Trophoblast cell (in vitro differentiated cells and primary cell): ENCODE measurements at regions not wholly inside any gene's neighbourhood (a gene's known extent, or its start where the extent isn't known, plus 50 kb on each side); places are given as distances from the start of the nearest gene placed in this dataset.
"Not testable (repeated sequence)": the region's sequence is repeated elsewhere in the genome, so short reads cannot be mapped to it uniquely, and the experiment has no call there.

Experiments used
- DNase-seq, 2 donors: peaks; one replicate each; pipeline ENCODE4 v3.0.0-alpha.2; 2016
- H2AFZ ChIP-seq: 2 replicates; pipeline ENCODE4 v1.6.1; 2013; ENCODE audit warnings: low read length, moderate library complexity, mild to moderate bottlenecking; ENCODE audit not compliant: insufficient read depth, poor library complexity
- H2AK5ac ChIP-seq: 2 replicates; pipeline ENCODE4 v1.6.1; 2013; ENCODE audit warnings: mild to moderate bottlenecking, low read length
- H2BK120ac ChIP-seq: 2 replicates; pipeline ENCODE4 v1.6.1; 2013; ENCODE audit warnings: low read length, mild to moderate bottlenecking, moderate library complexity; ENCODE audit not compliant: insufficient read depth, poor library complexity
- H2BK12ac ChIP-seq: 2 replicates; pipeline ENCODE4 v1.6.1; 2013; ENCODE audit warnings: mild to moderate bottlenecking, low read length, moderate library complexity
- H2BK5ac ChIP-seq: 2 replicates; pipeline ENCODE4 v1.6.1; 2013; ENCODE audit warnings: low read length, low read depth, moderate library complexity, mild to moderate bottlenecking; ENCODE audit not compliant: poor library complexity
- H3K14ac ChIP-seq: 2 replicates; pipeline ENCODE4 v1.6.1; 2013; ENCODE audit warnings: mild to moderate bottlenecking, low read length
- H3K18ac ChIP-seq: 2 replicates; pipeline ENCODE4 v1.6.1; 2013; ENCODE audit warnings: mild to moderate bottlenecking, low read length
- H3K23ac ChIP-seq: 2 replicates; pipeline ENCODE4 v1.6.1; 2013; ENCODE audit warnings: low read length
- H3K27ac ChIP-seq: 2 replicates; pipeline ENCODE4 v1.5.1; 2013; ENCODE audit warnings: low read depth, mild to moderate bottlenecking, inconsistent platforms, low read length, moderate library complexity
- H3K27me3 ChIP-seq: 2 replicates; pipeline ENCODE4 v1.6.1; 2013; ENCODE audit warnings: inconsistent platforms, mild to moderate bottlenecking, low read length, moderate library complexity; ENCODE audit not compliant: insufficient read depth
- H3K36me3 ChIP-seq, 2 experiments: 1 replicate in 1 of 2; 2 replicates in 1 of 2; pipeline ENCODE4 v1.6.1; 2013; ENCODE audit warnings: low read length in 2 of 2, mild to moderate bottlenecking in 2 of 2, moderate library complexity in 1 of 2; ENCODE audit not compliant: insufficient read depth in 2 of 2, control insufficient read depth in 1 of 2
- H3K4ac ChIP-seq: 2 replicates; pipeline ENCODE4 v1.6.1; 2013; ENCODE audit warnings: low read depth, mild to moderate bottlenecking, low read length, moderate library complexity
- H3K4me1 ChIP-seq, 2 experiments: 1 replicate in 1 of 2; 2 replicates in 1 of 2; pipeline ENCODE4 v1.6.1; 2013; ENCODE audit warnings: low read length in 2 of 2, mild to moderate bottlenecking in 2 of 2, moderate library complexity in 1 of 2; ENCODE audit not compliant: insufficient read depth in 2 of 2, control insufficient read depth in 1 of 2
- H3K4me2 ChIP-seq: 2 replicates; pipeline ENCODE4 v1.6.1; 2013; ENCODE audit warnings: inconsistent platforms, mild to moderate bottlenecking, low read length, moderate library complexity
- H3K4me3 ChIP-seq: 2 replicates; pipeline ENCODE4 v1.5.1; 2013; ENCODE audit warnings: mild to moderate bottlenecking, low read depth, low read length, inconsistent platforms
- H3K79me1 ChIP-seq: one replicate; pipeline ENCODE4 v1.6.1; 2013; ENCODE audit warnings: low read length
- H3K79me2 ChIP-seq: 2 replicates; pipeline ENCODE4 v1.6.1; 2013; ENCODE audit warnings: low read length, mild to moderate bottlenecking; ENCODE audit not compliant: control insufficient read depth, insufficient read depth, poor library complexity
- H3K9ac ChIP-seq: 2 replicates; pipeline ENCODE4 v1.6.1; 2013; ENCODE audit warnings: mild to moderate bottlenecking, low read length
- H3K9me3 ChIP-seq: 2 replicates; pipeline ENCODE4 v1.6.1; 2013; ENCODE audit warnings: low read depth, mild to moderate bottlenecking, control low read depth, inconsistent platforms, low read length; ENCODE audit not compliant: insufficient read depth
- H4K12ac ChIP-seq: 2 replicates; pipeline ENCODE4 v1.6.1; 2013; ENCODE audit warnings: low read depth, mild to moderate bottlenecking, low read length, moderate library complexity
- H4K8ac ChIP-seq: 2 replicates; pipeline ENCODE4 v1.6.1; 2013; ENCODE audit warnings: low read depth, mild to moderate bottlenecking, low read length, moderate library complexity
- H4K91ac ChIP-seq: one replicate; pipeline ENCODE4 v1.6.1; 2013; ENCODE audit warnings: low read depth, mild to moderate bottlenecking, low read length, moderate library complexity
- whole genome bisulfite sequencing: extraction: QIAGEN DNeasy Blood & Tissue Kit; methylation state at CpG from one replicate; pipeline ENCODE4 v1.1.7; 2013; ENCODE audit warnings: missing lambda C conversion rate; ENCODE audit not compliant: insufficient read length, insufficient coverage; ENCODE audit errors: extremely low coverage; 5-methylcytosine and 5-hydroxymethylcytosine counted together

- H3K18ac ChIP-seq = no peak overlapping the region
- H3K4me1 ChIP-seq = no peaks in the 10 kb centered on the region
- no peaks in the 10 kb centered on the region for H3K36me3 ChIP-seq
- no peaks in the 10 kb centered on the region for H3K79me1 ChIP-seq
- H3K14ac ChIP-seq = no peak overlapping the region
- H4K8ac ChIP-seq = no peak overlapping the region
- H2BK120ac ChIP-seq = no peak overlapping the region
- H4K12ac ChIP-seq = no peak overlapping the region
- no peak overlapping the region for H3K4ac ChIP-seq
- no peaks in the 10 kb centered on the region for H3K79me2 ChIP-seq
- no peak overlapping the region for H4K91ac ChIP-seq
- no peak overlapping the region for H3K27ac ChIP-seq
- WGBS = no CpG with 5 or more reads among the region's 2 CpGs
- no peak overlapping the region for H3K4me2 ChIP-seq
- no peak for DNase-seq
- H2AFZ ChIP-seq = no peak overlapping the region
- no peak overlapping the region for H2BK5ac ChIP-seq
- peaks cover 5% of the 10 kb centered on the region for H3K9me3 ChIP-seq
- no peak overlapping the region for H2BK12ac ChIP-seq
- H2AK5ac ChIP-seq = no peak overlapping the region
- no peak overlapping the region for H3K4me3 ChIP-seq
- H3K27me3 ChIP-seq = no peaks in the 10 kb centered on the region
- no peak overlapping the region for H3K23ac ChIP-seq
- H3K9ac ChIP-seq = no peak overlapping the region
Observed at GRCh38 chr7:42560866-42561265, 323.9 kb upstream of the GLI3 start.

GRCh38 chr7:42554932-42555331, 317.9 kb upstream of the GLI3 start:
- not testable (repeated sequence) for H2AK5ac ChIP-seq, H2BK120ac ChIP-seq, DNase-seq, H3K27ac ChIP-seq, H2BK12ac ChIP-seq, H3K23ac ChIP-seq, H3K9ac ChIP-seq, H3K9me3 ChIP-seq, H3K4me2 ChIP-seq, H3K79me2 ChIP-seq, H3K27me3 ChIP-seq, H2AFZ ChIP-seq, H3K4ac ChIP-seq, H4K12ac ChIP-seq, H3K36me3 ChIP-seq, H3K18ac ChIP-seq, H4K91ac ChIP-seq, H4K8ac ChIP-seq, H3K4me1 ChIP-seq, H3K14ac ChIP-seq, H3K79me1 ChIP-seq, H3K4me3 ChIP-seq, H2BK5ac ChIP-seq
- no CpG with 5 or more reads among the region's 2 CpGs for WGBS

- no peak for DNase-seq
- Histone ChIP-seq H3K18ac (no peak overlapping the region), H3K79me1 (no peaks in the 10 kb centered on the region), H4K8ac (no peak overlapping the region), H3K9ac (no peak overlapping the region), H4K12ac (no peak overlapping the region), H3K79me2 (no peaks in the 10 kb centered on the region), H3K27ac (no peak overlapping the region), H3K4me2 (no peak overlapping the region), H3K36me3 (peaks cover 0 to 2% of the 10 kb centered on the region in 2 experiments), H3K23ac (no peak overlapping the region), H2BK5ac (no peak overlapping the region), H4K91ac (no peak overlapping the region), H2BK12ac (no peak overlapping the region), H2AK5ac (no peak overlapping the region), H3K4ac (no peak overlapping the region), H2AFZ (no peak overlapping the region), H3K27me3 (no peaks in the 10 kb centered on the region), H3K9me3 (peaks cover 6% of the 10 kb centered on the region), H3K4me3 (no peak overlapping the region), H3K4me1 (no peaks in the 10 kb centered on the region), H2BK120ac (no peak overlapping the region), H3K14ac (no peak overlapping the region)
Observed at GRCh38 chr7:42552227-42552626, 315.2 kb upstream of the GLI3 start.

DNA sequence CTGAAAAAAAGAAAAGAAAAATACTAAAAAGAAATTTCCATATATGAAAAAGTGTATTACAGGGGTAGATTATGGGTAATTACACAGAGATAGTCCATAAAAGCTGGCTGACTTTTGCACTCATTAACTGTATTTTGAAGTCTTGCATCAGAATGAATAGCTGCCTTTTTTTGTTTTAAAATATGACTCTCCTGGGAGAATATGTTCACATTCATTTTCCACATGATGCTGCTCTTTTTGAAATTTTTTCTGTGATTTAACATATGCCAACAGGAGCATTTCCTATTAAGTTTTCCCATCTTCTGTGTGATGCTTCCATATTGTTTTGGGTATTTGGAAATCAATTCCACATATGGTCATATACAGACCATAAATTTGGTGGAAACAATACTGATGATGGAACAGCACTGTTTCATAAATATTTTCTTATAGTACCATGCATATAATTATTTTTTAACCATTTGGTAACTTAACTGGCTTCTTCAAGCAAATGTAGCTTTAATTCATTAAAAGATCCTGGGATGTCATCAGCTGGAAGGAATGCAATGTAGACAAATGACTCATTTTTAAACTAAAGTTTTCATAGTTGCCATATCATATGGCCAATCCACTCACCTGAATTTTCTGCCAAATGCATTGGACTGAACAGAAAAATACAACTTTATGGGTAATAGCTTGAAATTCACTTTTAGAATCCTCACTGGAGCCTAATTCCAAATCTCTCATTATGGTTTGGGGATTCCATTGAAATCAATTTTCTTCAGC, 313.9 kb upstream of the GLI3 start:
- Histone ChIP-seq H3K9me3 (peaks cover 6% of the 10 kb centered on the region), H4K12ac (no peak overlapping the region), H3K4me3 (no peak overlapping the region), H2BK120ac (no peak overlapping the region), H3K18ac (no peak overlapping the region), H3K9ac (no peak overlapping the region), H3K4ac (no peak overlapping the region), H4K91ac (no peak overlapping the region), H2AK5ac (no peak overlapping the region), H3K14ac (no peak overlapping the region), H3K4me2 (no peak overlapping the region), H2AFZ (no peak overlapping the region), H3K79me1 (no peaks in the 10 kb centered on the region), H3K23ac (no peak overlapping the region), H3K36me3 (peaks cover 0 to 2% of the 10 kb centered on the region in 2 experiments), H2BK5ac (no peak overlapping the region), H3K27me3 (no peaks in the 10 kb centered on the region), H3K4me1 (no peaks in the 10 kb centered on the region), H3K79me2 (no peaks in the 10 kb centered on the region), H4K8ac (no peak overlapping the region), H2BK12ac (no peak overlapping the region), H3K27ac (no peak overlapping the region)
- DNase-seq = no peak
